SK-N-SH treated with all-trans-retinoic acid at 6 μM for 48 hours (cell line): ENCODE measurements at regions not wholly inside any gene's neighbourhood (a gene's known extent, or its start where the extent isn't known, plus 50 kb on each side); places are given as distances from the start of the nearest gene placed in this dataset.

Experiments used
- ATAC-seq: fragments of 200-7000 bp; cut with Tn5 transposase; 3 replicates; pipeline ENCODE4 v1.9.1; 2020; ENCODE audit warnings: mild to moderate bottlenecking, moderate library complexity
- ARNTL ChIP-seq: fragments of 450-650 bp; formaldehyde crosslinking; IDR thresholded peaks from 2 replicates; pipeline ENCODE4 v1.5.0; 2020; ENCODE audit warnings: low read depth, mild to moderate bottlenecking, moderate library complexity, borderline replicate concordance
- BACH2 ChIP-seq: fragments of 250-450 bp; sonication (Bioruptor Pico); IDR thresholded peaks from 2 replicates; pipeline ENCODE4 v1.9.0; 2021; ENCODE audit warnings: mild to moderate bottlenecking, borderline replicate concordance
- CREB5 ChIP-seq: fragments of 250-450 bp; sonication (Bioruptor Pico); IDR thresholded peaks from 2 replicates; pipeline ENCODE4 v1.5.1; 2020; ENCODE audit warnings: low read depth, mild to moderate bottlenecking, moderate library complexity
- CSDC2 ChIP-seq: fragments of 250-450 bp; sonication (Bioruptor Pico); IDR thresholded peaks from 2 replicates; pipeline ENCODE4 v1.5.0; 2020; ENCODE audit warnings: mild to moderate bottlenecking, moderate library complexity
- CSRNP3 ChIP-seq: fragments of 250-450 bp; sonication (Bioruptor Pico); IDR thresholded peaks from 2 replicates; pipeline ENCODE4 v1.5.1; 2021; ENCODE audit warnings: mild to moderate bottlenecking, moderate library complexity
- ESRRG ChIP-seq: fragments of 250-450 bp; sonication (Bioruptor Pico); IDR thresholded peaks from 2 replicates; pipeline ENCODE4 v1.6.1; 2021; ENCODE audit warnings: mild to moderate bottlenecking
- ISL1 ChIP-seq: fragments of 250-450 bp; sonication (Bioruptor Pico); IDR thresholded peaks from 2 replicates; pipeline ENCODE4 v2.1.2; 2022; ENCODE audit warnings: mild to moderate bottlenecking, moderate library complexity
- OSR1 ChIP-seq: fragments of 250-450 bp; sonication (Bioruptor Pico); IDR thresholded peaks from 2 replicates; pipeline ENCODE4 v1.8.0; 2022; ENCODE audit warnings: moderate library complexity, mild to moderate bottlenecking, inconsistent platforms
- PATZ1 ChIP-seq: fragments of 250-450 bp; sonication (Bioruptor Pico); IDR thresholded peaks from 2 replicates; pipeline ENCODE4 v1.8.0; 2020; ENCODE audit warnings: mild to moderate bottlenecking, moderate library complexity, borderline replicate concordance
- RARB ChIP-seq: fragments of 250-450 bp; sonication (Bioruptor Pico); IDR thresholded peaks from 2 replicates; pipeline ENCODE4 v1.8.0; 2021; ENCODE audit warnings: mild to moderate bottlenecking, moderate library complexity
- TCF4 ChIP-seq: fragments of 250-450 bp; sonication (Bioruptor Pico); IDR thresholded peaks from 2 replicates; pipeline ENCODE4 v1.8.0; 2021; ENCODE audit warnings: mild to moderate bottlenecking, moderate library complexity, borderline replicate concordance
- TOX ChIP-seq: fragments of 250-450 bp; sonication (Bioruptor Pico); IDR thresholded peaks from 2 replicates; pipeline ENCODE4 v1.8.0; 2021; ENCODE audit warnings: mild to moderate bottlenecking, moderate library complexity, borderline replicate concordance
- ZC3H10 ChIP-seq: fragments of 250-450 bp; sonication (Bioruptor Pico); IDR thresholded peaks from 2 replicates; pipeline ENCODE4 v1.5.1; 2021; ENCODE audit warnings: mild to moderate bottlenecking, moderate library complexity
- ZNF565 ChIP-seq: fragments of 450-650 bp; formaldehyde crosslinking; conservative IDR thresholded peaks from 2 replicates; pipeline ENCODE4 v1.5.0; 2020; ENCODE audit warnings: low read depth, mild to moderate bottlenecking, moderate library complexity
- ZNF8 ChIP-seq: fragments of 450-650 bp; formaldehyde crosslinking; IDR thresholded peaks from 2 replicates; pipeline ENCODE4 v1.5.0; 2020; ENCODE audit warnings: mild to moderate bottlenecking, moderate library complexity
- TF ChIP-seq, protein P1 (sequence below): fragments of 250-450 bp; sonication (Bioruptor Pico); IDR thresholded peaks from 2 replicates; pipeline ENCODE4 v1.5.0; 2020; ENCODE audit warnings: mild to moderate bottlenecking, moderate library complexity
- TF ChIP-seq, protein P2 (sequence below): fragments of 250-450 bp; sonication (Bioruptor Pico); IDR thresholded peaks from 2 replicates; pipeline ENCODE4 v1.8.0; 2021; ENCODE audit warnings: low read depth, mild to moderate bottlenecking, moderate library complexity, borderline replicate concordance

- no peak for TF ChIP-seq CSRNP3
- no peak for TF ChIP-seq OSR1 (CRISPR knock-in tag)
- TF ChIP-seq, protein P1, sequence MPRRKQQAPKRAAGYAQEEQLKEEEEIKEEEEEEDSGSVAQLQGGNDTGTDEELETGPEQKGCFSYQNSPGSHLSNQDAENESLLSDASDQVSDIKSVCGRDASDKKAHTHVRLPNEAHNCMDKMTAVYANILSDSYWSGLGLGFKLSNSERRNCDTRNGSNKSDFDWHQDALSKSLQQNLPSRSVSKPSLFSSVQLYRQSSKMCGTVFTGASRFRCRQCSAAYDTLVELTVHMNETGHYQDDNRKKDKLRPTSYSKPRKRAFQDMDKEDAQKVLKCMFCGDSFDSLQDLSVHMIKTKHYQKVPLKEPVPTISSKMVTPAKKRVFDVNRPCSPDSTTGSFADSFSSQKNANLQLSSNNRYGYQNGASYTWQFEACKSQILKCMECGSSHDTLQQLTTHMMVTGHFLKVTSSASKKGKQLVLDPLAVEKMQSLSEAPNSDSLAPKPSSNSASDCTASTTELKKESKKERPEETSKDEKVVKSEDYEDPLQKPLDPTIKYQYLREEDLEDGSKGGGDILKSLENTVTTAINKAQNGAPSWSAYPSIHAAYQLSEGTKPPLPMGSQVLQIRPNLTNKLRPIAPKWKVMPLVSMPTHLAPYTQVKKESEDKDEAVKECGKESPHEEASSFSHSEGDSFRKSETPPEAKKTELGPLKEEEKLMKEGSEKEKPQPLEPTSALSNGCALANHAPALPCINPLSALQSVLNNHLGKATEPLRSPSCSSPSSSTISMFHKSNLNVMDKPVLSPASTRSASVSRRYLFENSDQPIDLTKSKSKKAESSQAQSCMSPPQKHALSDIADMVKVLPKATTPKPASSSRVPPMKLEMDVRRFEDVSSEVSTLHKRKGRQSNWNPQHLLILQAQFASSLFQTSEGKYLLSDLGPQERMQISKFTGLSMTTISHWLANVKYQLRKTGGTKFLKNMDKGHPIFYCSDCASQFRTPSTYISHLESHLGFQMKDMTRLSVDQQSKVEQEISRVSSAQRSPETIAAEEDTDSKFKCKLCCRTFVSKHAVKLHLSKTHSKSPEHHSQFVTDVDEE = no peak
These were observed 76.4 kb upstream of the PRMT6 start (continued) for GRCh38 chr1:106980121-106980520.

DNA sequence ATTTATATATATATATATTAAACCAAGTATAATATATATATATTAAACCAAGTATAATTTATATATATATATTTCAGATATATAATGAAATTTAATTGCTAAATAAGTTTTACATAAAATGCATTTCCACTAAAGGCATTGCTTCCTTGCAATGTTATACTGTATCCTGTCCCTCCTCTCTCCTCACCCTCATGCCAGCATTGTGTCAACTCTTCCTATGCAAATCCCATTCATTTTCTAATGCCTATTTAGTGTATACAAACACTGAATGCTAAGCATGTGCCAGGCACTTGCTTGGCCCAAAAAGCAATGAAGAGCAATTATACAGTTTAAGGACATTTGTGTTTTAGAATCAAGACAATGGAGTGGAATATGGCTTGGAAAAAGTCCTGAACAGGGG is 71.7 kb upstream of the PRMT6 start:
- ATAC-seq = no peak
- TF ChIP-seq PATZ1 (no peak), ARNTL (CRISPR knock-in tag) (no peak), TOX (CRISPR knock-in tag) (no peak), CSRNP3 (no peak), OSR1 (CRISPR knock-in tag) (no peak), BACH2 (CRISPR knock-in tag) (no peak), ISL1 (CRISPR knock-in tag) (no peak), ESRRG (CRISPR knock-in tag) (no peak), ZNF8 (CRISPR knock-in tag) (no peak), RARB (CRISPR knock-in tag) (no peak)
- TF ChIP-seq, protein P2, sequence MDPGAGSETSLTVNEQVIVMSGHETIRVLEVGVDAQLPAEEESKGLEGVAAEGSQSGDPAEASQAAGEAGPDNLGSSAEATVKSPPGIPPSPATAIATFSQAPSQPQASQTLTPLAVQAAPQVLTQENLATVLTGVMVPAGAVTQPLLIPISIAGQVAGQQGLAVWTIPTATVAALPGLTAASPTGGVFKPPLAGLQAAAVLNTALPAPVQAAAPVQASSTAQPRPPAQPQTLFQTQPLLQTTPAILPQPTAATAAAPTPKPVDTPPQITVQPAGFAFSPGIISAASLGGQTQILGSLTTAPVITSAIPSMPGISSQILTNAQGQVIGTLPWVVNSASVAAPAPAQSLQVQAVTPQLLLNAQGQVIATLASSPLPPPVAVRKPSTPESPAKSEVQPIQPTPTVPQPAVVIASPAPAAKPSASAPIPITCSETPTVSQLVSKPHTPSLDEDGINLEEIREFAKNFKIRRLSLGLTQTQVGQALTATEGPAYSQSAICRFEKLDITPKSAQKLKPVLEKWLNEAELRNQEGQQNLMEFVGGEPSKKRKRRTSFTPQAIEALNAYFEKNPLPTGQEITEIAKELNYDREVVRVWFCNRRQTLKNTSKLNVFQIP (CRISPR knock-in tag) = no peak

GRCh38 chr1:106986603-106987002 is 69.9 kb upstream of the PRMT6 start:
- no peak for TF ChIP-seq CREB5 (CRISPR knock-in tag)
- ATAC-seq = no peak

DNA sequence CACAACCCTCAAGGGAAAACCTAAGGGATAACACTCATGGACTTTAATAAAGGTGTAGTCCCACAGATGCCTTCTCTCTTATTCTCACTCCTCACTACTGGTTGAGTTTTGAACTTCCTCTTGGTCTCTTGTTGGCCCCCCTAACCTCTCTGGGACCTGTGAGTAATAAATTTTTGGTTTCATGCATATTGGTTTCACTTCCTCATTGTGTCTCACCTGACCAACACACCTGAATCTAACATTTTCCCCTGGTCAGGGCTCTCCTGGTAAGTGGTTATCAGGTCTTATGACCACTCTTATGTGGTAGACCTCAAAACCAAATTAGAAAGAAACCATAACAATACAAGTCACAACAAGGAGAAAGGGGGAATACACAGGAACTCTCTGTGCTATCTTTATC is 60.5 kb upstream of the PRMT6 start:
- no peak for ATAC-seq
- no peak for TF ChIP-seq ZNF565 (CRISPR knock-in tag)

- no peak for ATAC-seq
- TF ChIP-seq TOX (CRISPR knock-in tag) (no peak), ZC3H10 (no peak), CSDC2 (CRISPR knock-in tag) (no peak), OSR1 (CRISPR knock-in tag) (no peak), ISL1 (CRISPR knock-in tag) (no peak), ESRRG (CRISPR knock-in tag) (no peak), ARNTL (CRISPR knock-in tag) (no peak), BACH2 (CRISPR knock-in tag) (no peak), RARB (CRISPR knock-in tag) (no peak), ZNF8 (CRISPR knock-in tag) (no peak), CREB5 (CRISPR knock-in tag) (no peak), TCF4 (no peak), ZNF565 (CRISPR knock-in tag) (no peak), CSRNP3 (no peak)
These were observed 58.0 kb upstream of the PRMT6 start for GRCh38 chr1:106998431-106999002.
